Fibroblast of villous mesenchyme (primary cell): ENCODE measurements at regions not wholly inside any gene's neighbourhood (a gene's known extent, or its start where the extent isn't known, plus 50 kb on each side); places are given as distances from the start of the nearest gene placed in this dataset.

Source experiments
- DNase-seq: peaks from one replicate; pipeline ENCODE4 v3.0.0-alpha.2; 2010; ENCODE audit warnings: low read depth
- H3K4me3 ChIP-seq: 2 replicates; pipeline ENCODE4 v1.5.1; 2011; ENCODE audit warnings: low read depth, mild to moderate bottlenecking, low read length
- TF ChIP-seq, protein P1 (sequence below): IDR thresholded peaks from 2 replicates; pipeline ENCODE4 v1.5.1; 2012; ENCODE audit warnings: low read depth, mild to moderate bottlenecking, low read length; ENCODE audit not compliant: insufficient read depth

DNA sequence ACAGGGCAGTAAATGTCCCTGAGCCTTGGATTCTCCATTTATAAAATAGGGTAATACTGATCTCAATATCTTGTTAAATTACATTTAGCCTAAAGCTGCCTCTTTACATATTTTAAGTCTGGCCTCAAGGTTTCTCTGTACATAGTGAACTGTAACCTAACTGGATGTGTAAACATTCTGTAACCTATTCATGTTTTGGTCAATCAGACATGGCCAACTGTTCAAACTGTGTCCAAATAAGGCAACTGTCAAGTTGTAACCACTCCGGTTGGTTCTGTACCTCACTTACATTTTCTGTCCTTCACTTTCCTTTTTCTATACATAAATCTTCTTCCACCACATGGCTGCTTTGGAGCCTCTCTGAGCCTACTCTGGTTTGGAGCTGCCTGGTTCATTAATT is 107.1 kb upstream of the ITGB1 start:
- TF ChIP-seq, protein P1, sequence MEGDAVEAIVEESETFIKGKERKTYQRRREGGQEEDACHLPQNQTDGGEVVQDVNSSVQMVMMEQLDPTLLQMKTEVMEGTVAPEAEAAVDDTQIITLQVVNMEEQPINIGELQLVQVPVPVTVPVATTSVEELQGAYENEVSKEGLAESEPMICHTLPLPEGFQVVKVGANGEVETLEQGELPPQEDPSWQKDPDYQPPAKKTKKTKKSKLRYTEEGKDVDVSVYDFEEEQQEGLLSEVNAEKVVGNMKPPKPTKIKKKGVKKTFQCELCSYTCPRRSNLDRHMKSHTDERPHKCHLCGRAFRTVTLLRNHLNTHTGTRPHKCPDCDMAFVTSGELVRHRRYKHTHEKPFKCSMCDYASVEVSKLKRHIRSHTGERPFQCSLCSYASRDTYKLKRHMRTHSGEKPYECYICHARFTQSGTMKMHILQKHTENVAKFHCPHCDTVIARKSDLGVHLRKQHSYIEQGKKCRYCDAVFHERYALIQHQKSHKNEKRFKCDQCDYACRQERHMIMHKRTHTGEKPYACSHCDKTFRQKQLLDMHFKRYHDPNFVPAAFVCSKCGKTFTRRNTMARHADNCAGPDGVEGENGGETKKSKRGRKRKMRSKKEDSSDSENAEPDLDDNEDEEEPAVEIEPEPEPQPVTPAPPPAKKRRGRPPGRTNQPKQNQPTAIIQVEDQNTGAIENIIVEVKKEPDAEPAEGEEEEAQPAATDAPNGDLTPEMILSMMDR: no peak
- DNase-seq: no peak
- no peak overlapping the region for H3K4me3 ChIP-seq

DNA sequence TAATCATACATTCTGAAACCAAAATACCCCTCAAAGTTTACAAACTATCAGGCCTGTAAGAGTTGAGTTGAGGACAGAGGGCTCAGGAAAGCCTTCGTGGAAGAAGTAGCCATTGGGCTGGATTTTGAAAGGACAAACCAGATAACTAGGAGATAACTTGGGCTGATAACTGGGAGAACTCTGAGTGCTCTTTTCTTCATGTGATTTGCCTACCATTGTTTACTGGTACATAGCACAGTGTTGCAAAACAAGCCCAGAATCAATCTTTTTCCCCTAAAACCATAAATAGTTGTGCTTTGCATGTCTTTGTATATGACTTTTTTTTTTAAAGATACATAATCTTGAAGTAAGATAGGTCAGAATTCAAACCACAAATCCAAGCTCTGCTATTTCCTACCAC is 106.7 kb upstream of the ITGB1 start:
- H3K4me3 ChIP-seq: no peak overlapping the region
- peak; percentile 85 for DNase-seq
- TF ChIP-seq, protein P1: no peak

DNA sequence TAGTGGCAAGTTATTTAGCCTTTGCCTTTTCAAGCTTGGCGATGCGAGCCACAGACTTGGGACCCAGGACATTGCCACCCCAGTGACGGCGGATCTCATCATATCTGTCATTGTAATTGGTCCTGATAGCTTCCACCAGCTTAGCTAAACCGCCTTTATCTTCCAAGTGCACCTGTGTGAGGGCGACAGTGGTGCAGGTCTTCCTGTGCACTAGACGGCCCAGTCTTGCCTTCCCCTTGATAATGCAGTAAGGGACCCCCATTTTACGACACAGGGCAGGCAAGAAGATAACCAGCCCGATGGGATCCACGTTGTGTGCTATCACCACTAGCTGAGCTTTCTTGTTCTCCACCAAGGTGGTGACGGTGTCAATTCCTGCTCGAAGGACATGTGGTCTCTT is 99.6 kb upstream of the ITGB1 start:
- no peak overlapping the region for H3K4me3 ChIP-seq
- TF ChIP-seq, protein P1: no peak
- DNase-seq: no peak

DNA sequence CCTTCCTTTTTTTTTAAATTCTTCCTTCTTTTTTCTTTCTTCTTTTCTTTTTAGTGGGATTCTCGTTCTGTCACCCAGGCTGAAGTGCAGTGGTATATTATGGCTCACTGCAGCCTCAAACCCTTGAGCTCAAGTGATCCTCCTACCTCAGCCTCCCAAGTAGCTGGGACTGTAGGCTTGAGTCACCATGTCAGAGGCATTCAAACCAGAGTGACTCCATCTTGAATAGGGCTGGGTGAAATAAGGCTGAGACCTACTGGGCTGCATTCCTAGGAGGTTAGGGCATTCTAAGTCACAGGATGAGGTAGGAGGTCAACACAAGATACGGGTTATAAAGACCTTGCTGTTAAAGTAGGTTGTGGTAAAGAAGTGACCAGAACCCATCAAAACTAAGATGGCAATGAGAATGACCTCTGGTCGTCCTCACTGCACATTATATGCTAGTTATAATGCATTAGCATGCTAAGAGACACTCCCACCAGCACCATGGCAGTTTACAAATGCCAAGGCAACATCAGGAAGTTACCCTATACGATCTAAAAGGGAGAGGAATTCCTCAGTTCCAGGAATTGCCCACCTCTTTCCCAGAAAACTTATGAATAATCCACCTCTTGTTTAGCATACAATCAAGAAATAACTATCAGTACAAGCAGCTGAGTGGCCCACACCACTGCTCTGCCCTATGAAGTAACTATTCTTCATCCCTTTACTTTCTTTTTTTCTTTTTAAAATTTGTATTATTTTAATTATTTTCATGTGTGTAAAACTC is 99.0 kb upstream of the ITGB1 start:
- DNase-seq: no peak
- TF ChIP-seq, protein P1: no peak
- no peak overlapping the region for H3K4me3 ChIP-seq

DNA sequence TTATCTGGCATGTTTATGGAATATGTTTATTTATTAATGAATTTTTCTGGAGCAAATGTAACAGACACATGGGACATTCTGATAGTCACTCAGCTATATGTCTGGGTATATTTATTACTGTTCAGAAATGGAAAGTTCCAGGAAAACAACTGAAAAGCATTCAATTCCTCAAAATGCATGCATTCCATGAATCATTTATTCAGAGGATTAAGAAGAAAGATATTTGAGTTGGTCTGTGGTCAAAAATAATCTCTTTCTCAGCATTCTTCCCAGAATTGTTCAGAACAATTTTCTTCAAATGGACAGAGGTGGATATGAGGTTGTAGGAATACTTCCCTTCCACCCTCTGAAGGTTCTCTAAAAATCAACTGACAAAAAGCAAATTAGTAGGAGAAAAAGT is 97.6 kb upstream of the ITGB1 start:
- no peak overlapping the region for H3K4me3 ChIP-seq
- TF ChIP-seq, protein P1: no peak
- no peak for DNase-seq

DNA sequence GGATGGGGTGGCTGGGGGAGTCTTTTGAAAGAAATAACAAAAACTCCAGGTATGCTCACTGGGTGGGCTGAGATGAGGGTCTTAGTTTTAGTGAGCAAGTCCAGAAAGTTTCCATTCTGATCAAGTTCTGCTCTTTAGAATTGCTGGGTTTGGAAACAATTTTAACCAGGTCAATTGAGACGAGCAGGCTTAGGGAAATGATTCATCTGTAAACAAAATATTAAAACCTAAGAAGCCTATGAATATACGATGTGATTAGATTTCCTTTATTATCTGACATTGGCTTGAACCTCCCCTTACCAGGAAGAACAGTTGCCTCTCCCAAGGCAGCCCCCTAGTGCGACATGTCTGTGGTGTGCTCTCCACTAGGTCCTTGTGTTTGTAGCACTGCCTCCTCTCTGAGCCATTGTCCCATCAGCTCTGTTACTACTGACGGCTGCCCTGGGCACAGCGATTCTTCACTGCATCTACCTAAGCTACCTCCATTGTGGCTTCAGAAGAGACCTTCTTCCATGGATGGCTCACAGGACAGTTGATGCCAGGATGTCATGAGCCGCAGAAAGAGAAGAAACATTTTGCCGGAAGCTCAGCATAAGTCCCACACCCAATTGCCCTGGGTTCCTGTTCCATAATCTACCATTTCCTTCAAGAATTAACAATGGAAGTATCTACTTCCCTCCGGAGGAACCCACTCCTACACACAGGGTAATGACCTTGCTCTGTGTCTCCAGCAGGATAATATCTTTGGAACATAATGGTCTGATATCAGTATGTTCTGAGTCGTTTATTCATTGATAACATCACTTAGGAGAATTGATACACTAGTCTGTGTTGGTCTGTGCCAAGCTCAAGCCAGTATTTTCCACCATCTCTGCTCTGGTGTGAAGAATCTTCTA is 95.1 kb upstream of the ITGB1 start:
- no peak overlapping the region for H3K4me3 ChIP-seq
- TF ChIP-seq, protein P1: no peak
- DNase-seq: no peak
